22Rv1 (cell line): ENCODE measurements at regions not wholly inside any gene's neighbourhood (a gene's known extent, or its start where the extent isn't known, plus 50 kb on each side); places are given as distances from the start of the nearest gene placed in this dataset.

Experiments
- CTCF ChIP-seq: fragments of 450-650 bp; IDR thresholded peaks from 2 replicates; pipeline ENCODE4 v1.5.1; 2017; ENCODE audit warnings: mild to moderate bottlenecking
- ZFX ChIP-seq: fragments of 450-650 bp; IDR thresholded peaks from 2 replicates; pipeline ENCODE4 v1.6.1; 2017; ENCODE audit warnings: antibody characterized with exemption, borderline replicate concordance

GRCh38 chr3:110454066-110454465, 617.5 kb upstream of the NECTIN3 start:
- TF ChIP-seq CTCF (no peak), ZFX (no peak)
